ENCODE measurements at regions not wholly inside any gene's neighbourhood (a gene's known extent, or its start where the extent isn't known, plus 50 kb on each side); places are given as distances from the start of the nearest gene placed in this dataset.

- Histone ChIP-seq H3K79me2 (ENCODE audit: control insufficient read depth, insufficient read depth, low read length) (no peaks in the 10 kb centered on the region), H3K4me1 (ENCODE audit: control insufficient read depth, extremely low read depth, insufficient read depth, low read length) (no peaks in the 10 kb centered on the region), H3K4me3 (ENCODE audit: control insufficient read depth in 2 of 3, extremely low read depth in 1 of 3, insufficient read depth in 2 of 3, low read depth in 1 of 3, low read length in 3 of 3) (no peak overlapping the region), H3K9me3 (ENCODE audit: control insufficient read depth, low read depth, low read length) (no peaks in the 10 kb centered on the region), H3K9ac (ENCODE audit: control insufficient read depth, extremely low read depth, insufficient read depth, low read length) (no peak overlapping the region), H3K36me3 (ENCODE audit: control insufficient read depth in 2 of 2, extremely low read depth in 1 of 2, insufficient read depth in 2 of 2, low read length in 2 of 2) (no peaks in the 10 kb centered on the region), H3K27me3 (ENCODE audit: control insufficient read depth, extremely low read depth, insufficient read depth, low read length) (no peaks in the 10 kb centered on the region), H3K4me2 (ENCODE audit: control insufficient read depth, extremely low read depth, insufficient read depth, low read depth, low read length) (no peak overlapping the region), H4K20me1 (ENCODE audit: control insufficient read depth, extremely low read depth, insufficient read depth, low read length) (no peaks in the 10 kb centered on the region), H3K9me1 (ENCODE audit: control insufficient read depth, extremely low read depth, insufficient read depth, low read length) (no peaks in the 10 kb centered on the region), H2AFZ (ENCODE audit: control insufficient read depth, low read length) (no peak overlapping the region), H3K27ac (ENCODE audit: control insufficient read depth, insufficient read depth, low read length) (no peak overlapping the region)
- dilution Hi-C loops (cut with MboI; ENCODE audit: extremely low pct_ligation_motif_present, low sequenced_read_pairs), result no loop called here
- DNase-seq (ENCODE audit: low read depth, low spot score), result no peak
- TF ChIP-seq EZH2 (IDR thresholded peaks at IDR 0.05; ENCODE audit: low read length), result no peak
- FAIRE-seq, result no peak
These were observed 523.0 kb upstream of the CA10 start for GRCh38 chr17:52681480-52681879.

GRCh38 chr17:52678211-52678610 lies 519.7 kb upstream of the CA10 start:
- Histone ChIP-seq H3K9me3 (ENCODE audit: control insufficient read depth, low read depth, low read length) (no peaks in the 10 kb centered on the region), H3K27me3 (ENCODE audit: control insufficient read depth, extremely low read depth, insufficient read depth, low read length) (no peaks in the 10 kb centered on the region), H3K79me2 (ENCODE audit: control insufficient read depth, insufficient read depth, low read length) (no peaks in the 10 kb centered on the region), H4K20me1 (ENCODE audit: control insufficient read depth, extremely low read depth, insufficient read depth, low read length) (no peaks in the 10 kb centered on the region), H3K36me3 (ENCODE audit: control insufficient read depth in 2 of 2, extremely low read depth in 1 of 2, insufficient read depth in 2 of 2, low read length in 2 of 2) (no peaks in the 10 kb centered on the region), H3K4me3 (ENCODE audit: control insufficient read depth in 2 of 3, extremely low read depth in 1 of 3, insufficient read depth in 2 of 3, low read depth in 1 of 3, low read length in 3 of 3) (no peak overlapping the region), H3K4me2 (ENCODE audit: control insufficient read depth, extremely low read depth, insufficient read depth, low read depth, low read length) (no peak overlapping the region), H3K9me1 (ENCODE audit: control insufficient read depth, extremely low read depth, insufficient read depth, low read length) (no peaks in the 10 kb centered on the region), H2AFZ (ENCODE audit: control insufficient read depth, low read length) (no peak overlapping the region), H3K27ac (ENCODE audit: control insufficient read depth, insufficient read depth, low read length) (no peak overlapping the region), H3K4me1 (ENCODE audit: control insufficient read depth, extremely low read depth, insufficient read depth, low read length) (no peaks in the 10 kb centered on the region), H3K9ac (ENCODE audit: control insufficient read depth, extremely low read depth, insufficient read depth, low read length) (no peak overlapping the region)
- dilution Hi-C loops (cut with MboI; ENCODE audit: extremely low pct_ligation_motif_present, low sequenced_read_pairs), result no loop called here
- DNase-seq (ENCODE audit: low read depth, low spot score), result no peak
- no peak for TF ChIP-seq EZH2 (IDR thresholded peaks at IDR 0.05; ENCODE audit: low read length)
- TF ChIP-seq CTCF (optimal IDR thresholded peaks at IDR 0.05 in 1 of 3, IDR thresholded peaks at IDR 0.05 in 1 of 3, conservative IDR thresholded peaks at IDR 0.05 in 1 of 3; ENCODE audit: extremely low read depth in 1 of 3, insufficient read depth in 2 of 3, low read length in 3 of 3), result no peak
- FAIRE-seq, result no peak

- no peak overlapping the region for H3K4me3 ChIP-seq (ENCODE audit: control insufficient read depth in 2 of 3, extremely low read depth in 1 of 3, insufficient read depth in 2 of 3, low read depth in 1 of 3, low read length in 3 of 3)
- H3K27me3 ChIP-seq (ENCODE audit: control insufficient read depth, extremely low read depth, insufficient read depth, low read length), result no peaks in the 10 kb centered on the region
- no peak overlapping the region for H3K4me2 ChIP-seq (ENCODE audit: control insufficient read depth, extremely low read depth, insufficient read depth, low read depth, low read length)
- no peak overlapping the region for H3K9ac ChIP-seq (ENCODE audit: control insufficient read depth, extremely low read depth, insufficient read depth, low read length)
- TF ChIP-seq EZH2 (IDR thresholded peaks at IDR 0.05; ENCODE audit: low read length) (no peak), CTCF (optimal IDR thresholded peaks at IDR 0.05 in 1 of 3, IDR thresholded peaks at IDR 0.05 in 1 of 3, conservative IDR thresholded peaks at IDR 0.05 in 1 of 3; ENCODE audit: extremely low read depth in 1 of 3, insufficient read depth in 2 of 3, low read length in 3 of 3) (no peak)
- DNase-seq (ENCODE audit: low read depth, low spot score) (no peak), FAIRE-seq (no peak)
- H3K9me1 ChIP-seq (ENCODE audit: control insufficient read depth, extremely low read depth, insufficient read depth, low read length), result no peaks in the 10 kb centered on the region
- H3K36me3 ChIP-seq (ENCODE audit: control insufficient read depth in 2 of 2, extremely low read depth in 1 of 2, insufficient read depth in 2 of 2, low read length in 2 of 2), result no peaks in the 10 kb centered on the region
- dilution Hi-C loops (cut with MboI; ENCODE audit: extremely low pct_ligation_motif_present, low sequenced_read_pairs), result no loop called here
- H3K27ac ChIP-seq (ENCODE audit: control insufficient read depth, insufficient read depth, low read length), result no peak overlapping the region
- H3K79me2 ChIP-seq (ENCODE audit: control insufficient read depth, insufficient read depth, low read length), result no peaks in the 10 kb centered on the region
- no peaks in the 10 kb centered on the region for H3K4me1 ChIP-seq (ENCODE audit: control insufficient read depth, extremely low read depth, insufficient read depth, low read length)
- H4K20me1 ChIP-seq (ENCODE audit: control insufficient read depth, extremely low read depth, insufficient read depth, low read length), result no peaks in the 10 kb centered on the region
- H3K9me3 ChIP-seq (ENCODE audit: control insufficient read depth, low read depth, low read length), result no peaks in the 10 kb centered on the region
- H2AFZ ChIP-seq (ENCODE audit: control insufficient read depth, low read length), result no peak overlapping the region
These were observed 516.2 kb upstream of the CA10 start for GRCh38 chr17:52674686-52675085.
